ENCODE measurements at regions not wholly inside any gene's neighbourhood (a gene's known extent, or its start where the extent isn't known, plus 50 kb on each side); places are given as distances from the start of the nearest gene placed in this dataset.
A peak's percentile ranks its signal among the peaks of the same experiment; 100 is the strongest.

DNA sequence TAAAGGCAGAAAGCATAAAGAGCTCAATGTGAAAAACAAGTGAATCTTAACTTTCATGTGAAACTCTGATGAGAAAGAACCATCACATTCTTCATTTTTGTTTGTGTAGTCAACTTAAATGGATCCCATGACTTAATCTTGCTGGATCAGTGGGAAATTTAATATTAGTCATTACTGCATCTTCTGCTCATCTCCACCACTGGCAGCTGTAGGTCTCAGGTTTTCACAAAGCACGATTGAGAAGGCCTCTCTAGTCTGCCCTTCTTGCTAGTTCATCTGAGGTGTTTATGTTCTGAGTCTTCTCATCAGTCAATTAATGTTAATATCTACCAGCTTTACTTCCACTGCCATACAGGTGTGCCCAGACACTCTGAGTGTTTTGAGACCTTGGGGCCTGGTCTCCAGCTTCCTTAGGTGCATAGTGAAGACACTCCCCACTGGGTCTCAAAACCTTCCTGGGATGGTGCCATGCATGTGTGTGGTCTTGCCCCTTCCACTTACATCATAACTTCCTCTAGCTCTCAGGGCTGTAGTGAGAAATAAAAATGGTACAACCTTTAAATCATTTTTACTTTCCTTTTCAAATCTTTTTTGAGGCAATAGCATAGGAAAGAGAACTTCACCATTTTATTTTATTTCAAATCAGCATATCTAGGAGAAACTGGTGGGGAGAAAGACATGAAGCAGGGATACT lies 421.6 kb upstream of the CBLB start:
- DNase-seq (ENCODE audit: low read depth) = no peak
- TF ChIP-seq, protein P1, sequence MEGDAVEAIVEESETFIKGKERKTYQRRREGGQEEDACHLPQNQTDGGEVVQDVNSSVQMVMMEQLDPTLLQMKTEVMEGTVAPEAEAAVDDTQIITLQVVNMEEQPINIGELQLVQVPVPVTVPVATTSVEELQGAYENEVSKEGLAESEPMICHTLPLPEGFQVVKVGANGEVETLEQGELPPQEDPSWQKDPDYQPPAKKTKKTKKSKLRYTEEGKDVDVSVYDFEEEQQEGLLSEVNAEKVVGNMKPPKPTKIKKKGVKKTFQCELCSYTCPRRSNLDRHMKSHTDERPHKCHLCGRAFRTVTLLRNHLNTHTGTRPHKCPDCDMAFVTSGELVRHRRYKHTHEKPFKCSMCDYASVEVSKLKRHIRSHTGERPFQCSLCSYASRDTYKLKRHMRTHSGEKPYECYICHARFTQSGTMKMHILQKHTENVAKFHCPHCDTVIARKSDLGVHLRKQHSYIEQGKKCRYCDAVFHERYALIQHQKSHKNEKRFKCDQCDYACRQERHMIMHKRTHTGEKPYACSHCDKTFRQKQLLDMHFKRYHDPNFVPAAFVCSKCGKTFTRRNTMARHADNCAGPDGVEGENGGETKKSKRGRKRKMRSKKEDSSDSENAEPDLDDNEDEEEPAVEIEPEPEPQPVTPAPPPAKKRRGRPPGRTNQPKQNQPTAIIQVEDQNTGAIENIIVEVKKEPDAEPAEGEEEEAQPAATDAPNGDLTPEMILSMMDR (IDR thresholded peaks at IDR 0.05; ENCODE audit: insufficient read depth, low read length) = no peak
- no peak overlapping the region for H3K4me3 ChIP-seq (ENCODE audit: low read depth, low read length)

DNA sequence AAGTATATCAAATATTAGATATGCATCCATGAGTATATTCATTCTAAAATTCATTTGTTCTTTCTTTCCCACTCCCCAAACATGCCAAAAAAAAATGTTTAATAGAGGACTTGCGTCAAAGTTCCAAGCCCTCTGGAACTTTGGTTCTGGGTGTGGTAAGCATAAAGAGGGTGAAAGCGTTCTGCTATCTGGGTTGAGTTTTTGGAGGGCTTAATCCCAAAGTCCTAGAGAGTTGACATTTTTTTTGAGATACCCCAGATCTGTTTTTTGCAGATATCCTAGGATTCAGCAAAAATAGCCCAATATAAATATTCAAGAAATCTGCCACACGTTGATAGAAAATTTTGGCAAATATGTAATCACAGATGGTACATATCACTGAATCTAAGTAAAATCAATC lies 424.3 kb upstream of the CBLB start:
- no peak for DNase-seq (ENCODE audit: low read depth)
- no peak overlapping the region for H3K4me3 ChIP-seq (ENCODE audit: low read depth, low read length)
- TF ChIP-seq, protein P1 (IDR thresholded peaks at IDR 0.05; ENCODE audit: insufficient read depth, low read length) = no peak

- H3K4me3 ChIP-seq (ENCODE audit: low read depth, low read length) = no peak overlapping the region
- TF ChIP-seq, protein P1 (IDR thresholded peaks at IDR 0.05; ENCODE audit: insufficient read depth, low read length) = no peak
- no peak for DNase-seq (ENCODE audit: low read depth)
Observed at GRCh38 chr3:106294121-106294520, 425.3 kb upstream of the CBLB start.

GRCh38 chr3:106296062-106296461 lies 427.2 kb upstream of the CBLB start:
- H3K4me3 ChIP-seq (ENCODE audit: low read depth, low read length) = no peak overlapping the region
- TF ChIP-seq, protein P1 (IDR thresholded peaks at IDR 0.05; ENCODE audit: insufficient read depth, low read length) = no peak
- DNase-seq (ENCODE audit: low read depth) = no peak

DNA sequence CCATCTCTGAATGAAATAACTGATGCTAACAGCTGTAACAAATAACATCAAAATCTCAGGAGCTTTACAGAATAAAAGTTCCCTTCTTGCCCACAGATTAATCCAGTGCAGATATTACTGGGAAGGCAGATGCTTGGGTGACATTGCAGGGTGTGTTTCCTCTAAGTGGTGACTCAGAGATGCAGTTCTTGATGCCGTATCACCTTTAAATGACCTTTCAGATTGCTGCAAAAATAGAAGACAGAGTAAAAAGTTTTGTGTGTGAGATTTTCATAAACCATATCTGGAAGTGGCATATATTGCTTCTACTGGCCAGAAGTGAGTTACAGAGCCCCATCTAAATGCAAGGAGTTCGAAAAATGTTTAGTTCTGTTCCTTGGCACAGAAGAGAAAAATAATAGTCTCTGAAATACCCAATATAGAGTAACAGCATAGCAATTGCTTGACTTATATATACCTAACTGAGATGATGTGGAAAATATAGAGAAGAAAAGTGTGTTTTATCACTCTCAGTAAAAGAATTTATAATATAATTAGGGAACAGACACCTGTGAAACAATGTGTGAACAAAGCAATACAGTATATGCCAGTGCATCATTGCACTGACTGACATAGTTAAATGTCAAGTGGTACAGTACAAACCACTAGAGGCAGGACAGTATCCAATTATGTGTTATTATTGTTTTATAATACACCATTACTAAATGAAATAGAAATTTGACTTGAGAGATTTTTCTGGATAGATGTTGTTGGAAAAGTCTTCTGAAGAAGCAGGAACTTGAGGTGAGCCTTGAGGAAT lies 430.7 kb upstream of the CBLB start:
- TF ChIP-seq, protein P1 (IDR thresholded peaks at IDR 0.05; ENCODE audit: insufficient read depth, low read length) = no peak
- peak; percentile 80 for DNase-seq (ENCODE audit: low read depth)
- H3K4me3 ChIP-seq (ENCODE audit: low read depth, low read length) = no peak overlapping the region

GRCh38 chr3:106302451-106303221 lies 433.8 kb upstream of the CBLB start:
- no peak for DNase-seq (ENCODE audit: low read depth)
- TF ChIP-seq, protein P1 (IDR thresholded peaks at IDR 0.05; ENCODE audit: insufficient read depth, low read length) = no peak

More at GRCh38 chr3:106302451-106303221, 433.8 kb upstream of the CBLB start:
- H3K4me3 ChIP-seq (ENCODE audit: low read depth, low read length) = no peak overlapping the region
